SU-DHL-6 (cell line): ENCODE measurements at regions not wholly inside any gene's neighbourhood (a gene's known extent, or its start where the extent isn't known, plus 50 kb on each side); places are given as distances from the start of the nearest gene placed in this dataset.

Experiments used
- H2AFZ ChIP-seq: fragments of 200-600 bp; sonication (generic); 2 replicates; pipeline ENCODE4 v1.6.1; 2014; ENCODE audit warnings: low read depth, mild to moderate bottlenecking, moderate library complexity, mixed read lengths, antibody characterized with exemption, low read length; ENCODE audit not compliant: severe bottlenecking
- H3F3A ChIP-seq: fragments of 200-600 bp; shearing (Covaris generic); 2 replicates; pipeline ENCODE4 v1.6.0; 2016; ENCODE audit warnings: antibody characterized with exemption, mild to moderate bottlenecking; ENCODE audit not compliant: insufficient read depth
- H3K27ac ChIP-seq: fragments of 200-600 bp; sonication (generic); 2 replicates; pipeline ENCODE4 v1.5.1; 2016; ENCODE audit warnings: low read depth, mild to moderate bottlenecking, low read length, moderate library complexity, mixed read lengths
- H3K27me3 ChIP-seq: fragments of 200-600 bp; sonication (generic), shearing (Covaris generic); 2 replicates; pipeline ENCODE4 v1.6.0; 2014; ENCODE audit warnings: mild to moderate bottlenecking, low read length
- H3K36me3 ChIP-seq: fragments of 200-600 bp; sonication (generic); 2 replicates; pipeline ENCODE4 v1.6.1; 2014; ENCODE audit warnings: mild to moderate bottlenecking, low read length, mixed read lengths
- H3K4me2 ChIP-seq: fragments of 300-600, 200-600 bp; shearing (Covaris generic), sonication (generic); 2 replicates; pipeline ENCODE4 v1.6.0; 2014; ENCODE audit warnings: low read length, low read depth, mild to moderate bottlenecking; ENCODE audit not compliant: poor library complexity, severe bottlenecking
- H3K4me3 ChIP-seq: fragments of 200-600 bp; sonication (generic); 2 replicates; pipeline ENCODE4 v1.5.1; 2014; ENCODE audit warnings: antibody characterized with exemption, low read length, mild to moderate bottlenecking, mixed read lengths; ENCODE audit not compliant: insufficient read depth, poor library complexity, severe bottlenecking
- H3K79me2 ChIP-seq: fragments of 200-600 bp; sonication (generic); 2 replicates; pipeline ENCODE4 v1.6.1; 2014; ENCODE audit warnings: mild to moderate bottlenecking, low read length, moderate library complexity; ENCODE audit not compliant: insufficient read depth
- H3K9ac ChIP-seq: fragments of 200-600 bp; sonication (generic); 2 replicates; pipeline ENCODE4 v1.7.0; 2014; ENCODE audit warnings: mild to moderate bottlenecking, low read length
- H3K9me2 ChIP-seq: fragments of 200-600 bp; sonication (generic); replicated peaks from 2 replicates; pipeline ENCODE4 v1.6.1; 2014; ENCODE audit warnings: low read length; ENCODE audit not compliant: insufficient read depth
- H3K9me3 ChIP-seq: fragments of 200-600 bp; sonication (generic); 2 replicates; pipeline ENCODE4 v1.6.1; 2014; ENCODE audit warnings: low read length, mixed read lengths; ENCODE audit not compliant: insufficient read depth
- H4K20me1 ChIP-seq: fragments of 200-600 bp; sonication (generic); 2 replicates; pipeline ENCODE4 v1.6.1; 2014; ENCODE audit warnings: low read depth, mild to moderate bottlenecking, antibody characterized with exemption, low read length, moderate library complexity, mixed read lengths
- EZH2phosphoT487 ChIP-seq: fragments of 200-600 bp; sonication (generic), shearing (Covaris generic); conservative IDR thresholded peaks from 2 replicates; pipeline ENCODE4 v1.6.1; 2018; ENCODE audit warnings: mild to moderate bottlenecking, antibody characterized with exemption, low read length, moderate library complexity, mixed read lengths
- TF ChIP-seq, protein P1 (sequence below): fragments of 200-600 bp; sonication (generic); IDR thresholded peaks from one replicate; pipeline ENCODE4 v1.5.1; 2017; ENCODE audit warnings: antibody characterized with exemption, mild to moderate bottlenecking, low read length, moderate library complexity; ENCODE audit not compliant: insufficient read depth, poor library complexity, severe bottlenecking

DNA sequence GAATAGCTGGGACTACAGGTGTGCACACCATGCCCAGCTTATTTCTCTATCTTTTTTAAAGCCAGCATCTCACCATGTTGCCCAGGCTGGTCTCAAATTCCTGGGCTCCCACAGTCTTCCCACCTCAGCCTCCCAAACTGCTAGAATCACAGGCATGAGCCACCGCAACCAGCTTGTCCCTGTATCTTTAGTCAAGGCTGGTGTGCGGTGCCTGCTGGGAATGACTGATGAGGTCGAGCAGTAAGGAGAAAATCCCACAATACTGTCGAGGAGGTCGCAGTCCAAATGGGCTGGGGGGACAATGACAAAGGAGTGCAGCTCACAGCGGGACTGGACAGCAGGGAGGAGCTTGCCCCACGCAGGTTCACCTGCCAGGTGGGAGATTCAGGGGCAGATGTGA, 50.2 kb upstream of the CALN1 start:
- Histone ChIP-seq H3K27me3 (no peaks in the 10 kb centered on the region), H3F3A (no peaks in the 10 kb centered on the region), H3K36me3 (no peaks in the 10 kb centered on the region), H3K9ac (no peak overlapping the region), H3K4me3 (no peak overlapping the region), H3K9me3 (no peaks in the 10 kb centered on the region), H4K20me1 (no peaks in the 10 kb centered on the region), H3K27ac (no peak overlapping the region), H3K79me2 (no peaks in the 10 kb centered on the region), H2AFZ (no peak overlapping the region), H3K4me2 (no peak overlapping the region), H3K9me2 (no peaks in the 10 kb centered on the region)
- TF ChIP-seq, protein P1, sequence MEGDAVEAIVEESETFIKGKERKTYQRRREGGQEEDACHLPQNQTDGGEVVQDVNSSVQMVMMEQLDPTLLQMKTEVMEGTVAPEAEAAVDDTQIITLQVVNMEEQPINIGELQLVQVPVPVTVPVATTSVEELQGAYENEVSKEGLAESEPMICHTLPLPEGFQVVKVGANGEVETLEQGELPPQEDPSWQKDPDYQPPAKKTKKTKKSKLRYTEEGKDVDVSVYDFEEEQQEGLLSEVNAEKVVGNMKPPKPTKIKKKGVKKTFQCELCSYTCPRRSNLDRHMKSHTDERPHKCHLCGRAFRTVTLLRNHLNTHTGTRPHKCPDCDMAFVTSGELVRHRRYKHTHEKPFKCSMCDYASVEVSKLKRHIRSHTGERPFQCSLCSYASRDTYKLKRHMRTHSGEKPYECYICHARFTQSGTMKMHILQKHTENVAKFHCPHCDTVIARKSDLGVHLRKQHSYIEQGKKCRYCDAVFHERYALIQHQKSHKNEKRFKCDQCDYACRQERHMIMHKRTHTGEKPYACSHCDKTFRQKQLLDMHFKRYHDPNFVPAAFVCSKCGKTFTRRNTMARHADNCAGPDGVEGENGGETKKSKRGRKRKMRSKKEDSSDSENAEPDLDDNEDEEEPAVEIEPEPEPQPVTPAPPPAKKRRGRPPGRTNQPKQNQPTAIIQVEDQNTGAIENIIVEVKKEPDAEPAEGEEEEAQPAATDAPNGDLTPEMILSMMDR, result no peak
- TF ChIP-seq EZH2phosphoT487, result no peak
